GM03348 (cell line): ENCODE measurements at regions not wholly inside any gene's neighbourhood (a gene's known extent, or its start where the extent isn't known, plus 50 kb on each side); places are given as distances from the start of the nearest gene placed in this dataset.

ENCODE experiments used
- DNase-seq: peaks from one replicate; pipeline ENCODE4 v3.0.0; 2012; ENCODE audit warnings: low spot score

DNA sequence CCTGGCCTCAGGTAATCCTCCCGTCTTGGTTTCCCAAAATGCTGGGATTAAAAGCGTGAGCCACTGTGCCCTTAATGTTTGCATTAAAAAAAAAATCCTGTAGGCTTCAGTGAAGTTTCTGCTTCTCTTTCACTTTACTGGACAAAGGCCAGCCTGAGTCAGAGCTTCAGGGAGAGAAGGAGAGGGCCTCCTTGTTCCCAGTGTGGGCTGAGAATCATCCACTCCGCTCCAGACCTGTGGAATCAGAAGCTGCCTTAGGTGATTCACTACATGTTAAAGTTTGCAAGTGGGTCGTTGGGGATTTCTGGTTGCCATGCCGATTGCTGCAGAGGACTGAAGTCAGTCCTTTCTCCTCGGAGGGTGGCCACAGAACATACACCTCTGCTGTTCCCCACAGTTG lies 113.3 kb upstream of the EEF1E1 start:
- peak; percentile 45 for DNase-seq

DNA sequence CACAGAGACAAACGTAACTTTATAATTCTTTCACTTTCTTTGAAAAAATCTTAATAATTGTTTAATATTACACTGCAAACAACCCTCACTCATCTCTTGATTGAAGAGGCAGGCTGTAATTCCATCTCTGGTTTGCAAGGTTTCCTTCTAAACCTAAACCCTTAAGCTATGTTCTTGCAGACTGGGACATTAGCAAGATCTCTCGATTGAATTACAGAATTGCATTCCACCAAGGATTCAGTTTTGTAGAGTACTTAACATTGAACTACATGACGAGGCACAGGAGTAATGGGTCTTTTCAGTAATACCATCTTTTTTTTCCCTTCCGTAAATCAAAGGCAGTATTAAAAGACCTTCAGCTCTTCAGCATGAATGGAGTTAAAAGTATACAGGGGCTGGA lies 111.6 kb upstream of the EEF1E1 start:
- no peak for DNase-seq

DNA sequence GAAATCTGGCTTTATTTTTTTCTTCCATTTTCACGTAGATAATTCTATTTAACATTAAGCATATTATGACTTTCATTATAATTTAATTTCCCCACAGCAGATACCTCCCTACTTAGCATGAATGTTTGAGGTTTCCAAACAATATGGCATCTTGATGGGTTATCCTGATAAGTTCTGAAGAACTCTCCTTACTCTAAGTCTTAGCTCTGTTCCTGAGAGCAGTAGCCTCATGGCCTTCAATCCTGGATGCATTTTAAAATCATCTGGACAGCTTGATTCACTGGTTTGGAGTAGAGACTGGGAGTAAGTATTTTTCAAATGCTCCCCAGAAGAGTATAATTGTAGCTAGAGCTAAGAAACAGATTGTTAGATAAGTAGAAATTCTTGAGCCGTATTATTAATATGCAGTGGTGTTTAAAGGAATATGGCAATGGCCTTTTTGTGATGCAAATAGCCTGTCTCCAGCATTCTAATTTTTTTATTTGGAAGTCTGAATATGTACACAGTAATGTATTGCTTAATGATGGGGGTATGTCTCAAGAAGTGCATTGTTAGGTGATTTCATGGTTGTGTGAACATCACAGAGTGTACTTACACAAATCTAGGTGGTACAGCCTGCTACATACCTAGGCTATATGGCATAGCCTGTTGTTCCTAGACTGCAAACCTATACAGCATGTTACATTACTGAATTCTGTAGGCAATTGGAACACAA lies 110.5 kb upstream of the EEF1E1 start:
- no peak for DNase-seq

DNA sequence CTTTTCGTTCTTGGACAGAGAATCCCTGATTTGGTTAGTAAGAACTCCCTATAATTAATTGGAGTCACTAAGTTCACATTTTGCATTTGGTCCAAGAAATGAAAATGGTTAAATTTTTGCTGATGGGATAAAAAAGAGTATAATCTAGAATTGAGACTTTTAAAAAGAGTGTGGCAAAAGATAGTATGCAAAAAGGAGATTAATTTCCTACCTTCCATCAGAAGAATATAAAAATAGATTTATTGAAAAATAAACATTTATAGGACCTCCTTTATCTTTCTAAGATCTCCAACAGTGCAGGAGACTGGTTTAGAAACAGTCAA lies 105.5 kb upstream of the EEF1E1 start:
- DNase-seq: no peak

DNA sequence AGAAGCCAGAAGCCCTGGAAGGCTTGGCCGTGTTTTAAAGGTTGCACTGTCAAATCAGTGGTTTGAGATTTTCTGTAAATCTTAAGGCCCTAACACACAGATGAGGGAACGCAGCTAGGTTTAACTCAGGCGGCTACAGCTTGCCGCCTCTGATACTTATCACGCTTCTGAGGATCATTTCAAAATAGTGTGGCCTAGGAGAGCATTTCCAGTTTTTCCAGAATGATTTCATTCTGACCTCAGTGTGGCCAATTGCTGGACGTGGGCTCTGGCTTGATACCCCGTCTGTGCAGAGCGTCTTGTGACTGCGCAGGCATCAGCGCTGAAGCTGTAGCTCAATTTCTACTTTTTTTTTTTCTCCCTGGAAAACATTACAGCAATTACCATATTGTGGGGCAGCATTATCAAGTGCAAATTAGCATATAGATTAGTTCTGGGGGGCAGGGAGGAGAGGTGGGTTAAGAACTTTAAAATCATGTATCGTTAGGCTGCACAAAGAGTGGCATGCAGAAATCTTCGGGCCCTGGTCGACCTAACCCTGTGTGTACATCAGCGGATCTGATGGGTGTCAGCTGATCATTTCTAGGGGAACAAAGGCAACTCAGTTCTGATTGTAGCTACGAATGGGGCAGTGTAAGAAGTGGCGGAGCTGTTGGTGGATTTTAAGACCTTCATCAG lies 105.0 kb upstream of the EEF1E1 start:
- DNase-seq: no peak

DNA sequence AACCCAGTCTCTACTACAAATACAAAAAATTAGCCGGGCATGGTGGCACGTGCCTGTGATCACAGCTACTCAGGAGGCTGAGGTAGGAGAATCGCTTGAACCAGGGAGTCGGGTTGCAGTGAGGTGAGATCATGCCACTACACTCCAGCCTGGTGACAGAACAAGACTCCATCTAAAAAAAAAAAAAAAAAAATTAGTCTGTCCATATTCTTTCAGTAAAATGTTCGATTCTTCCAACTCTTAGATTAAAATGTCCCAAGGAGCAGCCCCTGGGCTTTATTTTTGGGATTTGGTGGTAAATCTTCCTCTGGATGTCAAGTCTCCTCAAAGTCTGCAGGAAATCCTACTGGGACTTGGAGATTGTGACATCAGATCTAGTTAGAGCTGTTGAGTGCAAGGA lies 101.0 kb upstream of the EEF1E1 start:
- no peak for DNase-seq

DNA sequence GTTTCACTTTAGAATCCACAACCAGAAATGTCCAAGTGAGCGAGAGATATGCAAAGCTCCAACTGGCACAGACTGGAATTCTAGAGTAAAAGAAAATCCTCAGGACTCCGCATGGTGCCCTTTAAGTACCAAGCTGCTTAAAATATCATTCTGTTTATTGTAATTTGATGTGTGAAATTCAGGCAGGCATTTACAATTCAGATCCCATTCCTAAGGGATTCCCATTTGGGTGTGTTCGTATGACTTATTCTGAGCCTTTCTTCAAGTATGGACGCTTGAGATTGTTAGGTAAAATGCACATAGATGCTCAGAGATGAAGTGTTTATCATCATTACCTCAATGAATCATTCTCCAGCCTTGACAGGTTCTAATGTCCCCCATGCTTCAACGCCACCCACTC lies 99.3 kb upstream of the EEF1E1 start:
- no peak for DNase-seq

DNA sequence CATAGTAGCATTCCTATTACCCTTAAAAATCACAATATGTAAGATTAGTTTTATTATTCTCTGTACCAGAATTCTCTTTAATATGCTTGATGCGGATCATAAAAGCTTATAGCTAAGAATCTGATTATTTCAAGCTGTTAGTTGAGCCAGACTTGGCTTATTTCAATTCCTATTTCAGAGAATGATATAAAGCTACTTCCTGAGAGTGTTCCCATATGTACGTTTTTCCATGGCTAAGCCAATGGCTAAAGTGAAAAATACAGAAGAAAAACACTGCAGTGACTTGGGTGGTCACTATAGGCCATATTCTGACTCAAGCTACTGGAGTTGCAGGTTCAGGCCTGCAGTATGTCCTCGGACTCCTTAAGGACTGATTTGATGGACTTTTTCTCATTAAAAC lies 97.9 kb upstream of the EEF1E1 start:
- DNase-seq: no peak

DNA sequence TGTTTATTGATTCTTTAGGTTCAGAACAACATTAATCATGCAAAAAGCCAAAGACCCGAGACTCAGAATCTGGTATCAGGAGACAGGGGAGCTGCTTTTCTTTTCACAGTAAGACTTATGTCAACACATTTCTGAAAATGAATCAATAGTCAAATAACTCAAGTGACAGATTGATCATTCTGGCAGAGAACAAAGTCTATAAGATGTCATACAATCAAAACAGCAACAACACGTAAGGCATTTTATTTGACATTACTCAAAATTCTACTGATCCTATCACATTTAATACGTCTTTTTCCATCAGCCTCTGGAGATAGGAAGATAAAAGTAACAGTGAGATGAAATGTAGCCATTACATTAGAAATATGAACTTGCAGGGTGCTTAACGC lies 93.4 kb upstream of the EEF1E1 start:
- no peak for DNase-seq

DNA sequence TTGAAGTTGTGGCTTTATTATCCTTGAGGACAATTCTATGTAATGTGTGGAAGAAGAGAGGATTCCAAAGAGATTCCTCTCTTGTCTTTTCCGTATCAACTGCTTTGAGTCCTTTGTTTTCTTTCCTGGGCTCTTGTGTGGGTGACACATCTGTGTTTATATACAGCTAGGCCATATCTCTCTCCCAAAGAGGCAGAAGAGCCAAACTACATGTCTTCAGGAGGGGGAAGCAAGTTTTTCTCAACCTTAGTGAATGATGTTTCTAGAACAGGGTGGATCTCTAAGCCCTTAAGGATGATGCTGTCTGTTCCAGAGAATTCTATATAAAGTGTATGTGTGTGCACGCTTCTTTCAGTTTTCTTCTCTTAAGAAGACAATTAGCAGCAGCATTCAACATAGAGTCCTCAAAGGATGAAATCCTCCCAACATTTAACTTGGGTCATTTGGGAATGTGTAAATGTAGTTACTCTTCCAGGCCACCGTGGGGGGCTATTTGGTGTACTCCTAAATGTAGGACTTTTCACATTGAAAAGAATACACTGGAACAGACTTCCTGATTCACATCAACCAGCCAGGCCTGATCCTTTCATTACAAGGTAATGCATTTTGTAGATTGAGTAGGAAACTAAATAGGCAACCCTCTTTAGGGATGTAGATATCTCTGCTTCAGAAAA lies 92.8 kb upstream of the EEF1E1 start:
- no peak for DNase-seq

DNA sequence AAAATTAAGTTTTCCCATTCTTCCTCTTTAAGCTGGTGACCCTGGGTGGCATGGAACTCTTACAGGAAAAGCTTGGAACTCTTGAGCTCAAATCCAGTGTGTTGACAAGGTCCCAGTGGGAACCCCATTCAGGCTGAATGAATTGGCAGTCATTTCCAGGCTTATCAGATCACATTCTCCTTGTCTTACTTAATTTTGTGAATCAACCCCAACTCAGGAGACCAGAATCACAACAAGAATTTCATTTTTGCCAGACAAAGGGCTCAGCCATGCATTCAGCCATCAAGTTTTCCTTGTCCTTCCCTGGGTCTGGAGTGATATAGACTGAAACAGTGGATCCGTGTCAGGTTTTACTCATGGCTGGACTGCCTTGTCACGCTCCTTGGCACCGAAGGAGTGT lies 92.1 kb upstream of the EEF1E1 start:
- DNase-seq: no peak

DNA sequence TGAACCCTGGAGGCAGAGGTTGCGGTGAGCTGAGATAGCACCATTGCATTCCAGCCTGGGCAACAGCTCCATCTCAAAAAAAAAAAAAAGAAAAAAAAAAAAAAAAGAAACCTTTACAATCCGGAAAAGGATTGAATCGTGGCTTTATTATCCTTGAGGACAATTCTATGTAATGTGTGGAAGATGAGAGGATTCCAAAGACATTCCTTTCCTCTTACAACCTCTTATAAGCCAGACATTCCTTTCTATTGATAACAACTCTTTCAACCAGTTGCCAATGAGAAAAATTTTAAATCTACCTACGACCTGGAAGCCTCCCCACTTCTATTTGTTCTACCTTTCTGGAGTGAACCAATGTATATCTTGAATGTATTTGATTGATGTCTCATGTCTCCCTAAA lies 91.2 kb upstream of the EEF1E1 start:
- DNase-seq: no peak

DNA sequence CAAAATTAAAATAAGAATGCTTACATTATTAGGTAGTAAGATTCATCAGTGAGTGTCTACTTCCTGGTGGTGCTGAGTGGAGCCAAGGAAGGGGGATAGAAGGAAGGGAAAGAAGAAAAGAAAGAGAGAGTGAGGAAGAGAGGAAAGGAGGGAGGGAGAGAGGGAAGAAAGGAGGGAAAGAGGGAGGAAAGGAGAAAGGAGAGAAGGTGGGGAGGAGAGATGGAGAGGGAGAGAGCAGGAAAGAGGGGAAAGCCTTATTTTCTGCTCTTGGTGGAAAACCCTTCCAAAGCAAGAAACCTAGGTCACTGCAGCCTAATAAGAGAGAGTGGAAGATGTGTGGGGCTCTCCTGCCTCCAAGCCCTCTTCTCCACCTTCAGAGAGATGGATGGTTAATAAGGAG lies 90.2 kb upstream of the EEF1E1 start:
- DNase-seq: no peak

DNA sequence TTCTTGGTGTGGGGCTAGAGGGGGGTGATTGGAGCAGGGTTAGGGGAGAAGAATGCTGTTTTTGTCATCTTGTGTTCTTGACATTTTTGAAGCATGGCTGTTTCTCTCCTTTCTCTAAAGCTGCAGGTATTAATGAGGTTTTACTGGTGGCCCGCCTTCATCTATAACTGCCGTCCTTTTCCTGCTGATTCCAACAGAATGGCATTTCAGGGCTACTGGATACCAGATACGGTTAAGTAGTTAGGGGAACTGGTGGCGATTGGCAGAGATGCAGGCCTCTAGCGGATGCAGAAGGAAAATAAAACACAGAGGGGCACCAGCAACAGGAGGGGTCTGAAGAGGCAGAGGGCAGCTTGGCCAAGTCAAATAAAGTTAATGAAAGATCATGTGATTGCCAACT lies 89.7 kb upstream of the EEF1E1 start:
- no peak for DNase-seq

DNA sequence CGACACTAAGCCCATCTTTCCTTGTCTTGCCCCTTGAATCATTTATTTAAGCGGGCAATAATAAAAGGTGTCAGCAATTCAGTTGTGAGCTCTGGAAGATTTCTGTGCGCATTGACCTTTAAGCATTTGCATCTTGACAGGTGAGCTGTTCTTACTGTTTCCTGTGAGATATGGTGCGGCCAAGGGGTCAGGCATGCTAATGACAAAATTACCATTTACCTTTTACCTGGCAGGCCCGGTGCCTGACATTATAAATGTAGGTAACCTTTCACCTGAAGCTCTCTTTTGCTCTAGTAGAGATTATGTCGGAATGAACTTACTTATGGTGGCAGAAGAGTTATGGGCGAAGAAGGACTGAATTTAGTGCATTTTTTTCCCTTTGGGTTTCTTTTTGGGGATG lies 89.3 kb upstream of the EEF1E1 start:
- no peak for DNase-seq

DNA sequence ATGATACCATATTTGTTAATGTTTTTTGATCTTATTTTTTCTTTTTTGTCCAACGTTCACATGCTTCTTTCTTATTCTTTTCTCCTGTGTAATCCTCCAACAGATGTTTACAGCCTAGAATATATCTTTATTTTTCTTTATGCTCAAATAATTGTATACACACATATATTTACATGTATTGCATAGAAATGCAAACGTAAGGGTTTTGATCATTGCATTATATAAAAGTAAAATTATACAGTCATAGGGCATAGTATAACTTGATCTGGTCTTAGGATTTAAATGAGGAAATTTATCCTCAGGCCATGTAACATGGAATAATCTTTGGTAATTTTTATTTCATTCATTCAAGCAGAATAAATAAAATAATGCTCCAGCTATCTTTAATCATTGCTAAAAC lies 84.9 kb upstream of the EEF1E1 start:
- DNase-seq: no peak

DNA sequence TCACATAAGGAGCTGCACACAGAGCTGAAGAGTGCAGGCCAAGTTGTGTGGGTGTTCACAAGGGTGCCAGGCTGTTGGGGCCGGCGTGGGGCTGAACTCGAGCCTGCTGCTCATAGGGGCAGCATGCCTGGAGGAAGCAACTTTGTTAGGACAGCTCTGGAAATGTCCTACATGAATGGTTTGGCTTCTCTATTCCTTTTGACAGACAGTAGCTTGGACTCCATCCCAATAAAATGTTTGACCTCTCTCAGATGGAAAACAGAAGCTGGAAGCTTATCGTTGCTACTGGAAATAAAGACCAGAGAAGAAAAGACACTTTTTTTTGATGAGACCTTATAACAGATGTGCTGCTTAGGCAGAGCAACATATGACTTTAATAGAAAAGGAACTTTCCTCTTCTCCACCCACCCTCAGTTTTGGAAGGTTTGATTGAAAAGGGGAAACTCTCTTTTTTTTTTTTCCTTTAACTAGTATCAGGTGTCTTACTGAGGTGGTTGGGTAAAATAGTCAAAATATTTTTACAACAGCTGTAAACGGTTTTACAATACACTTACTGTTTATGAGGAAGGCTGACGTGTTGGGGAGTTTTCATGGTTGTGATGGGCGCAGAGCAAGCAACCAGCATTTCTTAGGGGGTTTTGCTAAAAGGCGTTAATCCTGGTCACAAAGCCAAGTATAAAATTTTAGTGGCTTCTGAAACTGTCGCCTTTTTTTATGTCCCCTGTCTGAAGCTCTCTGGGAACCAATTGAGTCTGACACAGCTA lies 80.7 kb upstream of the EEF1E1 start:
- DNase-seq: peak; percentile 24

DNA sequence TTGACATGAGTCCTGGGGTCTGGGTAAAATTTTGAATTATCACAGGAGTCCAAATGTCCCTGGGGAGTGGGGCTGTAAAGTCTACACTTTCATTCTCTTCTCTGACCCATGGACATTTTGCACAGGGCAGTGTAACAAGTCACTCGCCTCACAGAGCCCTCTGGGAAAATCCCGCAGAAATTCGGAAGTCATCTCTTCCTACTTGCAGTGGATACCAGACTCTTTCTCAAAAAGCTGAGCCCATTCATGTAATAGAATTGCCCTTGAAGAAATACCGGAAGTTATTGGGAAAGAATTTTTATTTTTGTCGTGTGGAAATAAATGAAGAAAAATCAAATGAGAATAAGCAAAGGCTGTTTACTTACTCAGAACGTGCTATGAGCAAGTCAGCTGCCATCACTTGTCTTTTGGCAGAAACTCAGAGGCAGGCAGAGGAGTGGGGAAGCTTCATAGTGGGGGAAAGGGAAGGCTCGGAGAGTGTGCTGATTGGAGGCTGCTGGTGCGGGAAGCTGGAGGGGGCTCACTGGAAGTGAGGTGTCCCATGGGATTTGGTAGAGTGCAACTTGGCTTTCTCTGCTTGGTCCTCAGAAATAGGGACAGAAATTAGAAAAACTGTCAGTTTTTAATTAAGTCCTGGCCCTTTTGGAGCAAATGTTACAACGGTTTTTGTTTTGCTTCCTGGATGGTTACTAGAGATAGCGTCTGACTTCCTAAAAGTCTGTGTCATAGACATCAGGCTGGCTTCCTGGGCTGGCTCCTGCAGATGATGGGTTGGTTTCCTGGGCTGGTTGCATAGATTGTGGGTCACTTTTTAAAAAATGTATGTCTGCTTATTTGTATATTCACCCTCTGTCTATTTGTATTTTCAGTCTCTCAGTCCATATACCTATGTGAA lies 79.8 kb upstream of the EEF1E1 start:
- DNase-seq: peak; percentile 49

DNA sequence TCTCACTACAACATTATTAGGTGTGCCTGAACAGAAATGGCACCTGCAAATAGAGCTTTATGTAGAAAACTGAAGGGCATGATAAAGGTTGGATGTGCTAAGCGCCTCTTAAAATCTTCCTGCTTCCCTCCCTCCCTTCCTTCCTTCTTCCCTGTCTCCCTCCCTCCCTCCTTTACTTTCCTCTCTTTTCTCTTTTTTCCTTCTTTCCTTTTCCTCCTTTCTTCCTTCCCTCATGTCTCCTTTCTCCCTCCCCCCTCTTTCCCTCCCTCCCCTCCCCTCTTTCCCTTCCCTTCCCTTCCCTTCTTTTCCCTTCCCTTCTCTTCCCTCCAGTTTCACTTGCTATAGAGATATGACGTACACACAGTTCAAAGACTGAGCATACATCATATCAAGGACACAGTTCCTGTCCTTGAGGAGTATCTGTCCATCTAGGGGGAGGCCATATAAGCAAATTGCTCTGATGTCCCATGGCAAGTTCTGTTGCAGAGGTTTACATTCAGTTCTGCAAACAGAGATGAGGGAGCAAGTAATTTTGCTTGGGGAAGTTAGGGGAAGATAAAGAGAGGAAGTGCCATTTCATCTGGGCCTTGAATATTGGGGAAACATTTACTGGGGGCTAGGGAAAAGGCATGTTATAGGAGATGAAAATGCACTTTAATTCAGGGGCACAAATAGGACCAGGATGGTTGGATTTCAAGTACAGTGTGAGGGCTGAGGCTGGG lies 79.0 kb upstream of the EEF1E1 start:
- DNase-seq: no peak

DNA sequence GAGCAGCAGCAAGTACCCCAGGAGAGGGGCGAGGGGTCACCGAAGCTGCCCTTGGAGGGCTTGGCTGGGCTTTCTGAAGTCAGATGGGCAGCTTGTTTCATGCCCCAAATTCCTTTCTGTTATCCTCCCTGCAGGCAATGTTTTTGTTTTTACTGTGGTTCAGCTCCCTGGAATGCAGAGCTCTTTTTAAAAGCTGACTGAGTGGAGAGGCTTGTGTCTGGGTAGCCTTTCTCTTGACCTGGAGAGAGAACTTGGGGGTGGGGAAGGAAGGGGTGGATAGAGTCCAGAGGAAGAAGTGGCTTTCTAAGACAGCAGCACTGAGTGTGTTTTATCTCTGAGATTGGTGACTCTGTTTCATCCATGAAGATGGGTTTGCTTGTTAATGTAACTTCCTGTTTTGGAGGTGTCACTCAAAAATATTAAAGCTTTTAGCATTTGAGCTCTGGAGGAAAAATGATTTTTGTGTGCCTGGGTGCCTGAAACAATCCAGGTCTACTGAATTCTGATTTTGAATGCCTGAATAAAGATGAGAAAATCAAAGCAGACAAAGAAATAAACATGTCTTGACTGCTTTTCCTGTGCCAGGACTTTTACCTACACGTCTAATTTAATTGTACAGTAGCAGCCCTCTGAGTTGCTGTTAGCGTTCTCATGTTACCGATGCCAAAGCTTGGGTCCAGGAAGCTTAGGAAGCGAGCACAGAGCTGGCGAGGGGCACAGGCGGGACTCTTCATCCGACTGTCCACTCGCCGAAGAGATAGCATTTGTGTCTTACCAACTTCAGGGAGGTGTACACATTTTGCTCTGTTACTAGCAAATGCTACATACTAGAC lies 78.2 kb upstream of the EEF1E1 start:
- peak; percentile 90 for DNase-seq
